ENCODE measurements at regions not wholly inside any gene's neighbourhood (a gene's known extent, or its start where the extent isn't known, plus 50 kb on each side); places are given as distances from the start of the nearest gene placed in this dataset.

DNA sequence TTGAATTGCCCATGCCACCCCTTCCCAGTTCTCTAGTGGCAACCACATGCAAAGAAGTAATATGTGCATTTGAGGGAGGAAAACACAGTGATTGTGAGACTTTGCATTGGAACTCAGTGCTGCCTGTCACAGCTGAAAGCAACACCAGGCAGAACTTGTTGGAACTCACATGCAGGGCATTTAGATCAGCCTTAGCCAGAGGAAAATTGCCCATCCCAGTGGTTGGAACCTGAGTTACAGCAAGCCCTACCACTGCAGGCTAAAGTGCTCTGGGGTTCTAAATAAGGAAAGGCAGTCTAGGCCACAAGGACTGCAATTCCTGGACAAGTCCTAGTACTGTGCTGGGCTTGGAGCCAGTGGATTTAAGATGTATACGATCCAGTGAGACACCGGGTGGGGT is 245.3 kb upstream of the UFL1 start:
- Histone ChIP-seq H3K36me3 (ENCODE audit: insufficient read depth, low read length) (no peaks in the 10 kb centered on the region), H3K4me2 (ENCODE audit: low read length) (no peak overlapping the region), H4K20me1 (ENCODE audit: insufficient read depth) (no peaks in the 10 kb centered on the region), H3K27ac (ENCODE audit: low read length) (no peak overlapping the region), H3K79me2 (replicated peaks; ENCODE audit: insufficient read depth, low read length) (no peaks in the 10 kb centered on the region), H3K9ac (ENCODE audit: low read length) (no peak overlapping the region), H3K4me3 (ENCODE audit: low read length) (no peak overlapping the region), H3K27me3 (ENCODE audit: insufficient read depth, low read depth, low read length) (no peaks in the 10 kb centered on the region), H3F3A (ENCODE audit: insufficient read depth, low read length, poor library complexity, severe bottlenecking) (no peaks in the 10 kb centered on the region), H3K9me3 (ENCODE audit: low read length) (no peaks in the 10 kb centered on the region), H2AFZ (ENCODE audit: low read depth, low read length) (no peak overlapping the region), H3K9me2 (ENCODE audit: insufficient read depth, low read length) (no peaks in the 10 kb centered on the region)
- TF ChIP-seq TAF1 (IDR thresholded peaks at IDR 0.05; ENCODE audit: low read depth) (no peak), EP300 (conservative IDR thresholded peaks at IDR 0.05; ENCODE audit: poor library complexity, severe bottlenecking) (no peak), EZH2 (IDR thresholded peaks at IDR 0.05; ENCODE audit: borderline replicate concordance, insufficient read depth, low read length, poor library complexity, severe bottlenecking) (no peak), MXI1 (conservative IDR thresholded peaks at IDR 0.05; ENCODE audit: poor library complexity, severe bottlenecking) (no peak), POLR2AphosphoS5 (IDR thresholded peaks at IDR 0.05) (no peak), RAD21 (conservative IDR thresholded peaks at IDR 0.05) (no peak), SMC3 (conservative IDR thresholded peaks at IDR 0.05; ENCODE audit: poor library complexity) (no peak)
- TF ChIP-seq, protein P1, sequence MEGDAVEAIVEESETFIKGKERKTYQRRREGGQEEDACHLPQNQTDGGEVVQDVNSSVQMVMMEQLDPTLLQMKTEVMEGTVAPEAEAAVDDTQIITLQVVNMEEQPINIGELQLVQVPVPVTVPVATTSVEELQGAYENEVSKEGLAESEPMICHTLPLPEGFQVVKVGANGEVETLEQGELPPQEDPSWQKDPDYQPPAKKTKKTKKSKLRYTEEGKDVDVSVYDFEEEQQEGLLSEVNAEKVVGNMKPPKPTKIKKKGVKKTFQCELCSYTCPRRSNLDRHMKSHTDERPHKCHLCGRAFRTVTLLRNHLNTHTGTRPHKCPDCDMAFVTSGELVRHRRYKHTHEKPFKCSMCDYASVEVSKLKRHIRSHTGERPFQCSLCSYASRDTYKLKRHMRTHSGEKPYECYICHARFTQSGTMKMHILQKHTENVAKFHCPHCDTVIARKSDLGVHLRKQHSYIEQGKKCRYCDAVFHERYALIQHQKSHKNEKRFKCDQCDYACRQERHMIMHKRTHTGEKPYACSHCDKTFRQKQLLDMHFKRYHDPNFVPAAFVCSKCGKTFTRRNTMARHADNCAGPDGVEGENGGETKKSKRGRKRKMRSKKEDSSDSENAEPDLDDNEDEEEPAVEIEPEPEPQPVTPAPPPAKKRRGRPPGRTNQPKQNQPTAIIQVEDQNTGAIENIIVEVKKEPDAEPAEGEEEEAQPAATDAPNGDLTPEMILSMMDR (IDR thresholded peaks at IDR 0.05; ENCODE audit: poor library complexity, severe bottlenecking): no peak
- TF ChIP-seq, protein P2, sequence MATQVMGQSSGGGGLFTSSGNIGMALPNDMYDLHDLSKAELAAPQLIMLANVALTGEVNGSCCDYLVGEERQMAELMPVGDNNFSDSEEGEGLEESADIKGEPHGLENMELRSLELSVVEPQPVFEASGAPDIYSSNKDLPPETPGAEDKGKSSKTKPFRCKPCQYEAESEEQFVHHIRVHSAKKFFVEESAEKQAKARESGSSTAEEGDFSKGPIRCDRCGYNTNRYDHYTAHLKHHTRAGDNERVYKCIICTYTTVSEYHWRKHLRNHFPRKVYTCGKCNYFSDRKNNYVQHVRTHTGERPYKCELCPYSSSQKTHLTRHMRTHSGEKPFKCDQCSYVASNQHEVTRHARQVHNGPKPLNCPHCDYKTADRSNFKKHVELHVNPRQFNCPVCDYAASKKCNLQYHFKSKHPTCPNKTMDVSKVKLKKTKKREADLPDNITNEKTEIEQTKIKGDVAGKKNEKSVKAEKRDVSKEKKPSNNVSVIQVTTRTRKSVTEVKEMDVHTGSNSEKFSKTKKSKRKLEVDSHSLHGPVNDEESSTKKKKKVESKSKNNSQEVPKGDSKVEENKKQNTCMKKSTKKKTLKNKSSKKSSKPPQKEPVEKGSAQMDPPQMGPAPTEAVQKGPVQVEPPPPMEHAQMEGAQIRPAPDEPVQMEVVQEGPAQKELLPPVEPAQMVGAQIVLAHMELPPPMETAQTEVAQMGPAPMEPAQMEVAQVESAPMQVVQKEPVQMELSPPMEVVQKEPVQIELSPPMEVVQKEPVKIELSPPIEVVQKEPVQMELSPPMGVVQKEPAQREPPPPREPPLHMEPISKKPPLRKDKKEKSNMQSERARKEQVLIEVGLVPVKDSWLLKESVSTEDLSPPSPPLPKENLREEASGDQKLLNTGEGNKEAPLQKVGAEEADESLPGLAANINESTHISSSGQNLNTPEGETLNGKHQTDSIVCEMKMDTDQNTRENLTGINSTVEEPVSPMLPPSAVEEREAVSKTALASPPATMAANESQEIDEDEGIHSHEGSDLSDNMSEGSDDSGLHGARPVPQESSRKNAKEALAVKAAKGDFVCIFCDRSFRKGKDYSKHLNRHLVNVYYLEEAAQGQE (IDR thresholded peaks at IDR 0.05; ENCODE audit: borderline replicate concordance): no peak

DNA sequence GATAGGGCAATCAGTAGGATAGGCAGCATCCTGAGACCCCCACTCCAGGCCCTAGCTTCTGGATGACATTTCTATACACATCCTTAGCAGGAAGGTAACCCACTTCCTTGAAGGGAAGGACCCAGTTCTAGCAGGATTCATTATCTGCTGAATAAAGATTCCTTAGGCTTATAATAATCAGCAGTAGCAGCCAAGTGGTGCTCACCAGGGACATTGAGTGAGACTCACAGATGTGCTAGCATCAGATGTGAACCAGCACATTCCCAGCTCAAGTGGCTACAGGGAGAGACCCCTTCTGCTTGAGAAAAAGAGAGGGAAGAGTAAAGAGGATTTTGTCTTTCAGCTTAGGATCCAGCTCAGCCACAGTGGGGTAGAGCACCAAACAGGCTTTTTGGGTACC is 244.8 kb upstream of the UFL1 start:
- H3K9me2 ChIP-seq (ENCODE audit: insufficient read depth, low read length): no peaks in the 10 kb centered on the region
- H3K9ac ChIP-seq (ENCODE audit: low read length): no peak overlapping the region
- no peak overlapping the region for H3K4me3 ChIP-seq (ENCODE audit: low read length)
- no peak overlapping the region for H3K27ac ChIP-seq (ENCODE audit: low read length)
- no peaks in the 10 kb centered on the region for H4K20me1 ChIP-seq (ENCODE audit: insufficient read depth)
- no peaks in the 10 kb centered on the region for H3K36me3 ChIP-seq (ENCODE audit: insufficient read depth, low read length)
- H3K79me2 ChIP-seq (replicated peaks; ENCODE audit: insufficient read depth, low read length): no peaks in the 10 kb centered on the region
- no peak for TF ChIP-seq POLR2AphosphoS5 (IDR thresholded peaks at IDR 0.05)
- TF ChIP-seq, protein P2 (IDR thresholded peaks at IDR 0.05; ENCODE audit: borderline replicate concordance): no peak
- TF ChIP-seq, protein P1 (IDR thresholded peaks at IDR 0.05; ENCODE audit: poor library complexity, severe bottlenecking): no peak
- no peak for TF ChIP-seq MXI1 (conservative IDR thresholded peaks at IDR 0.05; ENCODE audit: poor library complexity, severe bottlenecking)
- TF ChIP-seq EZH2 (IDR thresholded peaks at IDR 0.05; ENCODE audit: borderline replicate concordance, insufficient read depth, low read length, poor library complexity, severe bottlenecking): no peak
- no peak for TF ChIP-seq RAD21 (conservative IDR thresholded peaks at IDR 0.05)
- no peak for TF ChIP-seq EP300 (conservative IDR thresholded peaks at IDR 0.05; ENCODE audit: poor library complexity, severe bottlenecking)
- TF ChIP-seq TAF1 (IDR thresholded peaks at IDR 0.05; ENCODE audit: low read depth): no peak
- TF ChIP-seq SMC3 (conservative IDR thresholded peaks at IDR 0.05; ENCODE audit: poor library complexity): no peak
- H3K27me3 ChIP-seq (ENCODE audit: insufficient read depth, low read depth, low read length): no peaks in the 10 kb centered on the region
- H3K9me3 ChIP-seq (ENCODE audit: low read length): no peaks in the 10 kb centered on the region
- no peaks in the 10 kb centered on the region for H3F3A ChIP-seq (ENCODE audit: insufficient read depth, low read length, poor library complexity, severe bottlenecking)
- no peak overlapping the region for H3K4me2 ChIP-seq (ENCODE audit: low read length)
- no peak overlapping the region for H2AFZ ChIP-seq (ENCODE audit: low read depth, low read length)

Measured in neural cell (in vitro differentiated cells).